Smooth muscle cell (in vitro differentiated cells): ENCODE measurements at regions not wholly inside any gene's neighbourhood (a gene's known extent, or its start where the extent isn't known, plus 50 kb on each side); places are given as distances from the start of the nearest gene placed in this dataset.

ENCODE experiments used
- DNase-seq: peaks from one replicate; lab custom pipeline; 2025; ENCODE audit not compliant: unreplicated experiment; lab: John Stamatoyannopoulos, UW
- H2AFZ ChIP-seq: fragments of 200-600 bp; sonication (generic); 2 replicates; pipeline ENCODE4 v1.6.0; 2016; ENCODE audit warnings: antibody characterized with exemption, low read depth, mild to moderate bottlenecking
- H3F3A ChIP-seq: fragments of 200-600 bp; sonication (generic); 2 replicates; pipeline ENCODE4 v1.6.0; 2017; ENCODE audit warnings: antibody characterized with exemption, low read depth
- H3K27ac ChIP-seq: fragments of 200-600 bp; sonication (generic); 2 replicates; pipeline ENCODE4 v1.5.1; 2016; ENCODE audit warnings: low read depth, mild to moderate bottlenecking
- H3K27me3 ChIP-seq: fragments of 200-600 bp; sonication (generic); 2 replicates; pipeline ENCODE4 v1.6.1; 2016; ENCODE audit warnings: low read depth, mild to moderate bottlenecking
- H3K36me3 ChIP-seq: fragments of 200-600 bp; sonication (generic); 2 replicates; pipeline ENCODE4 v1.5.1; 2016; ENCODE audit warnings: low read depth
- H3K4me1 ChIP-seq: fragments of 200-600 bp; sonication (generic); 2 replicates; pipeline ENCODE4 v1.5.1; 2016; ENCODE audit warnings: low read depth
- H3K4me2 ChIP-seq: fragments of 200-600 bp; sonication (generic); 2 replicates; pipeline ENCODE4 v1.6.0; 2016; ENCODE audit warnings: mild to moderate bottlenecking
- H3K4me3 ChIP-seq: fragments of 200-600 bp; sonication (generic); 2 replicates; pipeline ENCODE4 v1.5.1; 2016; ENCODE audit warnings: mild to moderate bottlenecking
- H3K79me2 ChIP-seq: fragments of 200-600 bp; sonication (generic); 2 replicates; pipeline ENCODE4 v1.6.0; 2016; ENCODE audit warnings: low read depth, mild to moderate bottlenecking
- H3K9ac ChIP-seq: fragments of 200-600 bp; sonication (generic); 2 replicates; pipeline ENCODE4 v1.6.0; 2016; ENCODE audit warnings: low read depth
- H3K9me3 ChIP-seq: fragments of 200-600 bp; sonication (generic); replicated peaks from 2 replicates; pipeline ENCODE4 v1.5.1; 2016; ENCODE audit warnings: low read depth
- H4K20me1 ChIP-seq: fragments of 200-600 bp; sonication (generic); 2 replicates; pipeline ENCODE4 v1.6.0; 2016; ENCODE audit warnings: low read depth
- WGBS: methylation state at CpG from one replicate; pipeline ENCODE4 v1.1.7; 2016; ENCODE audit warnings: low lambda C conversion rate; 5-methylcytosine and 5-hydroxymethylcytosine counted together
- TF ChIP-seq, protein P1 (sequence below): fragments of 200-600 bp; sonication (generic); IDR thresholded peaks from 2 replicates; pipeline ENCODE4 v1.5.1; 2017; ENCODE audit warnings: borderline replicate concordance, mild to moderate bottlenecking, antibody characterized with exemption; ENCODE audit not compliant: insufficient read depth, poor library complexity, severe bottlenecking

DNA sequence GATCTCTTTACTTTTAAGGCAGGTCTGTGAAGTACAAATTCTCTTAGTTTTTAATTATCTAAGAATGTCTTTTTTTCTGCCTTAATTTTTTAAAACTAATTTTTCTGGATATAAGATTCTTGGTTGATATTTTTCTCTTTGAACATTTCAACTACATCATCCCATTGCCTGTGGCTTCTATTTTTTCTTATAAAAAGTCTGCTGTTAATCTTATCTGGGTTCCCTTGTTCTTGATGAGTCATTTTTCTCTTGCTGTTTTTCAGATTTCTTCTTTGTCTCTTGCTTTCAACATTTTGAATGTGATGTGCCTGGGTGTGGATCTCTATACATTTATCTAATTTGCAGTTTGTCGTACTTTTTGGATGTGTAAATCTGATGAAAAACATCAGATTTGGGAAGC, 525.2 kb upstream of the PBX1 start:
- Histone ChIP-seq H3K36me3 (no peaks in the 10 kb centered on the region), H3K9me3 (no peaks in the 10 kb centered on the region), H3K79me2 (no peaks in the 10 kb centered on the region), H3K4me1 (no peaks in the 10 kb centered on the region), H3K27me3 (no peaks in the 10 kb centered on the region), H4K20me1 (no peaks in the 10 kb centered on the region), H3F3A (no peaks in the 10 kb centered on the region), H3K27ac (no peak overlapping the region), H2AFZ (no peak overlapping the region), H3K4me2 (no peak overlapping the region), H3K9ac (no peak overlapping the region), H3K4me3 (no peak overlapping the region)
- WGBS = 100% methylated on average over 1 of the region's 1 CpG
- no peak for DNase-seq
- TF ChIP-seq, protein P1, sequence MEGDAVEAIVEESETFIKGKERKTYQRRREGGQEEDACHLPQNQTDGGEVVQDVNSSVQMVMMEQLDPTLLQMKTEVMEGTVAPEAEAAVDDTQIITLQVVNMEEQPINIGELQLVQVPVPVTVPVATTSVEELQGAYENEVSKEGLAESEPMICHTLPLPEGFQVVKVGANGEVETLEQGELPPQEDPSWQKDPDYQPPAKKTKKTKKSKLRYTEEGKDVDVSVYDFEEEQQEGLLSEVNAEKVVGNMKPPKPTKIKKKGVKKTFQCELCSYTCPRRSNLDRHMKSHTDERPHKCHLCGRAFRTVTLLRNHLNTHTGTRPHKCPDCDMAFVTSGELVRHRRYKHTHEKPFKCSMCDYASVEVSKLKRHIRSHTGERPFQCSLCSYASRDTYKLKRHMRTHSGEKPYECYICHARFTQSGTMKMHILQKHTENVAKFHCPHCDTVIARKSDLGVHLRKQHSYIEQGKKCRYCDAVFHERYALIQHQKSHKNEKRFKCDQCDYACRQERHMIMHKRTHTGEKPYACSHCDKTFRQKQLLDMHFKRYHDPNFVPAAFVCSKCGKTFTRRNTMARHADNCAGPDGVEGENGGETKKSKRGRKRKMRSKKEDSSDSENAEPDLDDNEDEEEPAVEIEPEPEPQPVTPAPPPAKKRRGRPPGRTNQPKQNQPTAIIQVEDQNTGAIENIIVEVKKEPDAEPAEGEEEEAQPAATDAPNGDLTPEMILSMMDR = no peak

DNA sequence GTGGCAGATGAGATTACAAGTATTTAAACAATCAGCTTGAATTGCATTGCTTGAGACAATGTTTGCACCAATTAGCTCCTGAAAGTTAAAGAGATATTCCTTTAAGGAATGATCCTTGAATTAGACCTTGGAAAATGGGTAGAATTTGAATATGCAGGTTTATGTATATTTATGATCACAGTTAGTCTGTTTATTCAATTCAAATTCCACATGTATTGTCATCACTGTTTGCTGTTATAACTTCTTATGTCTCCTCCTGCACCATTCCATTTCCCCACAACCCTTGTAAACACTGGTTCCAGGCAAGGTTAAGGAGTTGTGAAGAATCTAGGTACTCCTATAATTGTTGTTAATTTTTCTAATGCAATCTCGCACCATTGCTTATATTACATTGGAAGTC, 518.2 kb upstream of the PBX1 start:
- H3K4me2 ChIP-seq = no peak overlapping the region
- no peaks in the 10 kb centered on the region for H3F3A ChIP-seq
- no peaks in the 10 kb centered on the region for H4K20me1 ChIP-seq
- H3K27ac ChIP-seq = no peak overlapping the region
- no peaks in the 10 kb centered on the region for H3K9me3 ChIP-seq
- no peak for DNase-seq
- H3K4me3 ChIP-seq = no peak overlapping the region
- H3K79me2 ChIP-seq = no peaks in the 10 kb centered on the region
- TF ChIP-seq, protein P1 = no peak
- H3K9ac ChIP-seq = no peak overlapping the region
- WGBS = 84% methylated on average over 1 of the region's 1 CpG
- no peak overlapping the region for H2AFZ ChIP-seq
- no peaks in the 10 kb centered on the region for H3K36me3 ChIP-seq
- H3K27me3 ChIP-seq = no peaks in the 10 kb centered on the region
- H3K4me1 ChIP-seq = no peaks in the 10 kb centered on the region

DNA sequence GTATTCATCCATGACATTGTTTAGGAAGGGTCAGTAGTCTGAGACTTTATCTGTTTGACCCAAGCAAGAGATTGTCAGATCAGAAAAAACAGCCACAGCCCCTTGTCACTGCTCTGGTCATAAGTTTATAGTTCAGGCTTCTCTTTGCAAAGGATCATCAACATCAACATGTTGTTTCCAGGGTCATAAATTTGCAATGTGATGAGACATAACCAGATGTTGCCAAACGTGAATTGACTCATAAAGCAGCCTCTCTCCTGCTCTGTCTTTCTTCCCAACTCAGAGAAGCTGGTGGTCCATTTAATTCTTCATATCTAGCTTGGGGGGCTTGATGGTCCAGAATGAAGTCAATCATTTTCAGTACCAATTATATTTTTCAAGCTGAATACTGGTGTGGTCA, 507.2 kb upstream of the PBX1 start:
- DNase-seq = no peak
- no peaks in the 10 kb centered on the region for H3K27me3 ChIP-seq
- peaks cover 4% of the 10 kb centered on the region for H3K4me1 ChIP-seq
- no peak overlapping the region for H3K27ac ChIP-seq
- H3K79me2 ChIP-seq = no peaks in the 10 kb centered on the region
- H3K4me2 ChIP-seq = no peak overlapping the region
- H3K36me3 ChIP-seq = no peaks in the 10 kb centered on the region
- H2AFZ ChIP-seq = no peak overlapping the region
- no peaks in the 10 kb centered on the region for H3K9me3 ChIP-seq
- no peak overlapping the region for H3K4me3 ChIP-seq
- TF ChIP-seq, protein P1 = no peak
- WGBS = 19% methylated on average over 1 of the region's 1 CpG
- no peak overlapping the region for H3K9ac ChIP-seq
- H4K20me1 ChIP-seq = no peaks in the 10 kb centered on the region
- H3F3A ChIP-seq = no peaks in the 10 kb centered on the region

DNA sequence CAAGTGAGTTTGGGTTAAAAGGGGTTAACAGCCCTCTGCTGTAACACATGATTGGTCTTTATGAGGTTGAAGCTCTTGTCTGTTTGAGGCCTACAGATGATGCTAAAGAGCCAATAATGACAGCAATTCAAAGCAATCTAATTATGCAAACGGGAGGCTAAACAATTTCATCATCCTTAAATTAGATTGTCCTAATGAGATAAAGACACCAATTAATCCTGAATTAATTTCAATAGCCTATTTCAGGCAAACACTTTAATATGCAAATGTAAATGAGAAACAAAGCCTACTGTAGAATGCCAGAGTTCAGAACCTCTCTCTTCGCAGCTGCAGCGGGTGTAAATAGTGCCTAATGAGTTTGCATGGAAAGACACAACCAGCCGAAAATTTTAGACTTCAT, 504.7 kb upstream of the PBX1 start:
- Histone ChIP-seq H2AFZ (no peak overlapping the region), H3K27ac (no peak overlapping the region), H3K27me3 (no peaks in the 10 kb centered on the region), H3K4me3 (no peak overlapping the region), H3K4me1 (peaks cover 4% of the 10 kb centered on the region), H3K4me2 (no peak overlapping the region), H3K36me3 (no peaks in the 10 kb centered on the region), H3K9me3 (no peaks in the 10 kb centered on the region), H4K20me1 (no peaks in the 10 kb centered on the region), H3K9ac (no peak overlapping the region), H3K79me2 (no peaks in the 10 kb centered on the region), H3F3A (no peaks in the 10 kb centered on the region)
- TF ChIP-seq, protein P1 = no peak
- WGBS = 82% methylated on average over 4 of the region's 4 CpGs
- no peak for DNase-seq
